Endothelial cell (in vitro differentiated cells): ENCODE measurements at regions not wholly inside any gene's neighbourhood (a gene's known extent, or its start where the extent isn't known, plus 50 kb on each side); places are given as distances from the start of the nearest gene placed in this dataset.

Source experiments
- DNase-seq: peaks from one replicate; pipeline ENCODE4 v3.0.0; 2021; ENCODE audit warnings: low spot score
- H3K27ac Mint-ChIP-seq: one replicate; pipeline ENCODE4 v1.8.0; 2021; ENCODE audit warnings: mixed read lengths, inconsistent platforms; ENCODE audit not compliant: unreplicated experiment
- H3K27me3 Mint-ChIP-seq: one replicate; pipeline ENCODE4 v1.8.0; 2021; ENCODE audit warnings: mild to moderate bottlenecking, moderate library complexity, mixed read lengths, inconsistent platforms; ENCODE audit not compliant: unreplicated experiment
- H3K36me3 Mint-ChIP-seq: one replicate; pipeline ENCODE4 v1.8.0; 2021; ENCODE audit warnings: mild to moderate bottlenecking, low read depth, mixed read lengths, inconsistent platforms; ENCODE audit not compliant: unreplicated experiment
- H3K4me1 Mint-ChIP-seq: one replicate; pipeline ENCODE4 v1.8.0; 2021; ENCODE audit warnings: mild to moderate bottlenecking, mixed read lengths, inconsistent platforms; ENCODE audit not compliant: unreplicated experiment
- H3K4me3 Mint-ChIP-seq: one replicate; pipeline ENCODE4 v1.8.0; 2021; ENCODE audit warnings: mild to moderate bottlenecking, mixed read lengths, inconsistent platforms; ENCODE audit not compliant: unreplicated experiment
- H3K9me3 Mint-ChIP-seq: one replicate; pipeline ENCODE4 v1.8.0; 2021; ENCODE audit warnings: mixed read lengths, inconsistent platforms; ENCODE audit not compliant: unreplicated experiment
- CTCF ChIP-seq: fragments of 200-600 bp; sonication (generic); IDR thresholded peaks from one replicate; pipeline ENCODE4 v1.5.0; 2021; ENCODE audit warnings: antibody characterized with exemption; ENCODE audit not compliant: unreplicated experiment

GRCh38 chr2:100726866-100727265 is 93.1 kb upstream of the NPAS2 start:
- no peaks in the 10 kb centered on the region for H3K4me1 Mint-ChIP-seq
- H3K4me3 Mint-ChIP-seq, result no peak overlapping the region
- H3K36me3 Mint-ChIP-seq, result no peaks in the 10 kb centered on the region
- TF ChIP-seq CTCF, result no peak
- H3K27me3 Mint-ChIP-seq, result no peaks in the 10 kb centered on the region
- no peaks in the 10 kb centered on the region for H3K9me3 Mint-ChIP-seq
- DNase-seq, result no peak
- no peak overlapping the region for H3K27ac Mint-ChIP-seq

- no peaks in the 10 kb centered on the region for H3K36me3 Mint-ChIP-seq
- no peak overlapping the region for H3K27ac Mint-ChIP-seq
- peaks cover 2% of the 10 kb centered on the region for H3K4me1 Mint-ChIP-seq
- H3K27me3 Mint-ChIP-seq, result no peaks in the 10 kb centered on the region
- DNase-seq, result peak; percentile 64
- TF ChIP-seq CTCF, result peak; percentile 31
- H3K4me3 Mint-ChIP-seq, result no peak overlapping the region
- no peaks in the 10 kb centered on the region for H3K9me3 Mint-ChIP-seq
Observed at GRCh38 chr2:100730290-100730868, 89.6 kb upstream of the NPAS2 start.

GRCh38 chr2:100731535-100731981 is 88.4 kb upstream of the NPAS2 start:
- TF ChIP-seq CTCF, result no peak
- DNase-seq, result no peak
- H3K36me3 Mint-ChIP-seq, result no peaks in the 10 kb centered on the region
- no peaks in the 10 kb centered on the region for H3K27me3 Mint-ChIP-seq
- H3K4me3 Mint-ChIP-seq, result no peak overlapping the region
- H3K9me3 Mint-ChIP-seq, result no peaks in the 10 kb centered on the region
- peaks cover 9% of the 10 kb centered on the region for H3K4me1 Mint-ChIP-seq
- H3K27ac Mint-ChIP-seq, result no peak overlapping the region

- DNase-seq, result no peak
- Mint-ChIP-seq H3K4me1 (peaks cover 14% of the 10 kb centered on the region), H3K4me3 (no peak overlapping the region), H3K27ac (no peak overlapping the region), H3K9me3 (no peaks in the 10 kb centered on the region), H3K36me3 (no peaks in the 10 kb centered on the region), H3K27me3 (no peaks in the 10 kb centered on the region)
- no peak for TF ChIP-seq CTCF
Observed at GRCh38 chr2:100733391-100734187, 86.3 kb upstream of the NPAS2 start.
